Lower leg skin (tissue), 3 donors: ENCODE measurements at regions not wholly inside any gene's neighbourhood (a gene's known extent, or its start where the extent isn't known, plus 50 kb on each side); places are given as distances from the start of the nearest gene placed in this dataset.

Experiments used
- CTCF ChIP-seq, 3 donors: fragments of 450-650 bp; IDR thresholded peaks; one replicate each; pipeline ENCODE4 v1.5.1; 2016; ENCODE audit warnings: antibody characterized with exemption in 3 of 3, mild to moderate bottlenecking in 3 of 3, moderate library complexity in 2 of 3
- POLR2A ChIP-seq, 2 donors: fragments of 450-650 bp; IDR thresholded peaks; one replicate each; pipeline ENCODE4 v1.6.1; 2016 to 2017; ENCODE audit warnings: antibody characterized with exemption in 2 of 2, mild to moderate bottlenecking in 1 of 2, moderate library complexity in 1 of 2

DNA sequence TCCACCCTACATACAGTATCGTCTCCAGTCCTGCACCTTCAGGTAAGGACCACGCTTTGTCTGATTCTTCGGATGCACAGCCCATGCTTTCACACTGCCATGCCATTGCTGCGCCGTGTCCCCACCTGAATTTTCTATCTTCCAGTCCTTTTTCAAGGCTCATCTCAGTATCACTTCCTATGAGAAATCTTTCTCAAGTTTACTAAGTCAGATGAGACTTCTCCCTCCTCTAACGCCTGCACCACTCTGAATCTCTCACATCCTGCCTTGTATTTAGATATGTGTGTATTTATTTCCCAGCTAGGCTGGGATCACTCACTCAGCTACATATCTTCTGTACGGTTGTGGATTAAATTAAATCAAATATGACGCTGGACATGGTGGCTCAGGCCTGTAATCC, 116.8 kb downstream of the SMIM20 start:
- TF ChIP-seq CTCF (IDR thresholded peaks at IDR 0.05) (no peak), POLR2A (IDR thresholded peaks at IDR 0.05) (no peak)
